SK-N-SH (cell line): ENCODE measurements at regions not wholly inside any gene's neighbourhood (a gene's known extent, or its start where the extent isn't known, plus 50 kb on each side); places are given as distances from the start of the nearest gene placed in this dataset.
"Not testable (repeated sequence)": the region's sequence is repeated elsewhere in the genome, so short reads cannot be mapped to it uniquely, and the experiment has no call there.

Source experiments
- CTCF ChIA-PET: fragments of 300-600, 350-600 bp; formaldehyde crosslinking; extraction: SDS; loops from one replicate; lab custom pipeline; 2021; lab: Yijun Ruan, JAX
- POLR2A ChIA-PET: fragments of 350-600 bp; sonication (Branson Sonifier 250); formaldehyde crosslinking; extraction: SDS; loops from one replicate; lab custom pipeline; 2020; ENCODE audit warnings: antibody characterized with exemption, inconsistent platforms; lab: Yijun Ruan, JAX
- DNase-seq: peaks from one replicate; pipeline ENCODE4 v3.0.0; 2012
- H2AFZ ChIP-seq: fragments of 200-600 bp; sonication (generic); 2 replicates; pipeline ENCODE4 v1.8.1; 2016; ENCODE audit warnings: antibody characterized with exemption, mild to moderate bottlenecking, low read depth
- H3F3A ChIP-seq: fragments of 200-600 bp; sonication (generic); replicated peaks from 2 replicates; pipeline ENCODE3; 2016; ENCODE audit warnings: antibody characterized with exemption, mild to moderate bottlenecking; ENCODE audit not compliant: insufficient read depth
- H3K27ac ChIP-seq, 2 experiments: fragments of 200-500 bp in 1 of 2; fragments of 200-600 bp in 1 of 2; sonication (Bioruptor generic) in 1 of 2; sonication (generic), shearing (Covaris generic) in 1 of 2; 2 replicates each; pipeline versions ENCODE4 v1.5.1 to v1.6.1; 2014 to 2016; ENCODE audit warnings: low read depth in 2 of 2, inconsistent platforms in 1 of 2, low read length in 1 of 2, mild to moderate bottlenecking in 1 of 2, mixed read lengths in 1 of 2
- H3K27me3 ChIP-seq: fragments of 200-600 bp; sonication (generic), shearing (Covaris generic); 2 replicates; pipeline ENCODE4 v1.6.1; 2016; ENCODE audit warnings: mixed run types; ENCODE audit not compliant: insufficient read depth
- H3K36me3 ChIP-seq, 2 experiments: fragments of 200-500 bp in 1 of 2; fragments of 200-600 bp in 1 of 2; sonication (Bioruptor generic) in 1 of 2; sonication (generic) in 1 of 2; replicated peaks in 1 of 2; 2 replicates each; pipeline versions ENCODE3 to v1.5.1; 2014 to 2016; ENCODE audit warnings: low read length in 1 of 2, mild to moderate bottlenecking in 1 of 2; ENCODE audit not compliant: insufficient read depth in 2 of 2, control insufficient read depth in 1 of 2
- H3K4me1 ChIP-seq, 2 experiments: fragments of 200-500 bp in 1 of 2; fragments of 200-600 bp in 1 of 2; sonication (Bioruptor generic) in 1 of 2; sonication (generic), shearing (Covaris generic) in 1 of 2; 2 replicates each; pipeline versions ENCODE4 v1.5.1 to v1.6.1; 2014 to 2016; ENCODE audit warnings: low read depth in 1 of 2, low read length in 1 of 2, mixed run types in 1 of 2; ENCODE audit not compliant: insufficient read depth in 2 of 2, control insufficient read depth in 1 of 2
- H3K4me2 ChIP-seq: fragments of 200-600 bp; sonication (generic), shearing (Covaris generic); 2 replicates; pipeline ENCODE4 v1.6.1; 2017; ENCODE audit warnings: mixed run types
- H3K4me3 ChIP-seq, 2 experiments: fragments of 200-500 bp in 1 of 2; fragments of 200-600 bp in 1 of 2; sonication (Bioruptor generic) in 1 of 2; sonication (generic), shearing (Covaris generic) in 1 of 2; 2 replicates each; pipeline versions ENCODE4 v1.5.1 to v1.8.1; 2014 to 2016; ENCODE audit warnings: low read depth in 2 of 2, inconsistent platforms in 1 of 2, low read length in 1 of 2, mild to moderate bottlenecking in 1 of 2, mixed read lengths in 1 of 2, moderate library complexity in 1 of 2
- H3K79me2 ChIP-seq: fragments of 200-600 bp; sonication (generic); 2 replicates; pipeline ENCODE4 v1.8.1; 2017; ENCODE audit warnings: mild to moderate bottlenecking; ENCODE audit not compliant: insufficient read depth
- H3K9ac ChIP-seq: fragments of 200-600 bp; sonication (generic); 2 replicates; pipeline ENCODE4 v1.6.1; 2017; ENCODE audit warnings: mixed run types
- H3K9me2 ChIP-seq: fragments of 200-600 bp; sonication (generic); 2 replicates; pipeline ENCODE4 v1.6.1; 2017; ENCODE audit warnings: mixed run types
- H3K9me3 ChIP-seq: fragments of 200-600 bp; sonication (generic); 2 replicates; pipeline ENCODE4 v1.6.1; 2017; ENCODE audit warnings: mixed run types, mild to moderate bottlenecking, moderate library complexity
- H4K20me1 ChIP-seq: fragments of 200-600 bp; sonication (generic); 2 replicates; pipeline ENCODE4 v1.6.1; 2017; ENCODE audit warnings: mild to moderate bottlenecking, mixed run types; ENCODE audit not compliant: insufficient read depth
- CTCF ChIP-seq: fragments of 200-600 bp; sonication (generic); IDR thresholded peaks from 2 replicates; pipeline ENCODE4 v1.6.1; 2017; ENCODE audit warnings: antibody characterized with exemption, mild to moderate bottlenecking, moderate library complexity
- ELF1 ChIP-seq: IDR thresholded peaks from 2 replicates; pipeline ENCODE4 v1.4.0; 2012
- EZH2phosphoT487 ChIP-seq: fragments of 200-600 bp; sonication (generic); IDR thresholded peaks from 2 replicates; pipeline ENCODE4 v1.6.1; 2017; ENCODE audit warnings: low read depth, mixed run types, mild to moderate bottlenecking, antibody characterized with exemption, moderate library complexity, borderline replicate concordance
- FOSL2 ChIP-seq: IDR thresholded peaks from 2 replicates; pipeline ENCODE4 v1.4.0; 2012; ENCODE audit warnings: low read depth, mild to moderate bottlenecking, moderate library complexity, borderline replicate concordance
- GABPA ChIP-seq: IDR thresholded peaks from 2 replicates; pipeline ENCODE4 v1.4.0; 2012; ENCODE audit warnings: low read depth, mild to moderate bottlenecking
- JUND ChIP-seq: IDR thresholded peaks from 2 replicates; pipeline ENCODE4 v1.4.0; 2012
- MEF2A ChIP-seq: IDR thresholded peaks from 2 replicates; pipeline ENCODE4 v1.4.0; 2012; ENCODE audit warnings: low read depth, borderline replicate concordance
- NFIC ChIP-seq: IDR thresholded peaks from 2 replicates; pipeline ENCODE4 v1.4.0; 2012; ENCODE audit warnings: borderline replicate concordance
- NRF1 ChIP-seq: IDR thresholded peaks from 2 replicates; pipeline ENCODE4 v1.6.1; 2012; ENCODE audit warnings: low read depth, mild to moderate bottlenecking, low read length
- RAD21 ChIP-seq: IDR thresholded peaks from 2 replicates; pipeline ENCODE4 v1.6.1; 2012; ENCODE audit warnings: mild to moderate bottlenecking, low read length
- RCOR1 ChIP-seq: fragments of 150-350 bp; IDR thresholded peaks from 2 replicates; pipeline ENCODE4 v1.6.1; 2017; ENCODE audit warnings: antibody characterized with exemption, low read length
- RFX5 ChIP-seq: IDR thresholded peaks from 2 replicates; pipeline ENCODE4 v1.6.1; 2012; ENCODE audit warnings: mild to moderate bottlenecking, improper control_type of control experiment, low read length
- RXRA ChIP-seq: IDR thresholded peaks from 2 replicates; pipeline ENCODE4 v1.4.0; 2012; ENCODE audit warnings: low read depth, mild to moderate bottlenecking, borderline replicate concordance
- SMC3 ChIP-seq: IDR thresholded peaks from 2 replicates; pipeline ENCODE4 v1.6.1; 2012; ENCODE audit warnings: low read depth, low read length, improper control_type of control experiment
- WGBS: methylation state at CpG from one replicate; pipeline ENCODE4 v1.1.6; 2017; ENCODE audit warnings: low lambda C conversion rate; 5-methylcytosine and 5-hydroxymethylcytosine counted together
- TF ChIP-seq, protein P1 (sequence below): IDR thresholded peaks from 2 replicates; pipeline ENCODE4 v1.4.0; 2012; ENCODE audit warnings: low read depth, borderline replicate concordance
- TF ChIP-seq, protein P2 (sequence below): IDR thresholded peaks from 2 replicates; pipeline ENCODE4 v1.6.1; 2012; ENCODE audit warnings: mild to moderate bottlenecking, low read depth, low read length, moderate library complexity

- H3K4me3 ChIP-seq = no peak overlapping the region
- peaks cover 2 to 26% of the 10 kb centered on the region in 2 experiments for H3K4me1 ChIP-seq
- 55% methylated on average over 3 of the region's 3 CpGs for WGBS
- H4K20me1 ChIP-seq = no peaks in the 10 kb centered on the region
- no peak overlapping the region for H3K27ac ChIP-seq
- H3K27me3 ChIP-seq = no peaks in the 10 kb centered on the region
- H3K36me3 ChIP-seq = no peaks in the 10 kb centered on the region
- H3K9ac ChIP-seq = no peak overlapping the region
- CTCF ChIA-PET = no interaction called here
- H3K4me2 ChIP-seq = no peak overlapping the region
- H3F3A ChIP-seq = peaks cover 31% of the 10 kb centered on the region
- TF ChIP-seq ELF1 (no peak), NFIC (peak; percentile 18; the same call in 1 of the 2 replicates)
- no peak overlapping the region for H2AFZ ChIP-seq
- POLR2A ChIA-PET = no interaction called here
- no peaks in the 10 kb centered on the region for H3K9me3 ChIP-seq
- no peak for DNase-seq
- no peaks in the 10 kb centered on the region for H3K79me2 ChIP-seq
- no peaks in the 10 kb centered on the region for H3K9me2 ChIP-seq
Observed at GRCh38 chr2:224217962-224218347, 178.9 kb upstream of the SERPINE2 start.

GRCh38 chr2:224217233-224217961, 178.3 kb upstream of the SERPINE2 start:
- Histone ChIP-seq H3K4me3 (no peak overlapping the region), H3K79me2 (no peaks in the 10 kb centered on the region), H3K9ac (no peak overlapping the region), H2AFZ (no peak overlapping the region), H3F3A (peaks cover 31% of the 10 kb centered on the region), H3K27me3 (no peaks in the 10 kb centered on the region), H3K9me3 (no peaks in the 10 kb centered on the region), H3K27ac (no peak overlapping the region), H3K9me2 (no peaks in the 10 kb centered on the region), H3K36me3 (no peaks in the 10 kb centered on the region), H3K4me1 (peaks cover under 1 to 21% of the 10 kb centered on the region in 2 experiments; a peak in 3 of 4 replicates), H3K4me2 (no peak overlapping the region), H4K20me1 (no peaks in the 10 kb centered on the region)
- no peak for DNase-seq
- TF ChIP-seq ELF1 = no peak
- TF ChIP-seq, protein P1, sequence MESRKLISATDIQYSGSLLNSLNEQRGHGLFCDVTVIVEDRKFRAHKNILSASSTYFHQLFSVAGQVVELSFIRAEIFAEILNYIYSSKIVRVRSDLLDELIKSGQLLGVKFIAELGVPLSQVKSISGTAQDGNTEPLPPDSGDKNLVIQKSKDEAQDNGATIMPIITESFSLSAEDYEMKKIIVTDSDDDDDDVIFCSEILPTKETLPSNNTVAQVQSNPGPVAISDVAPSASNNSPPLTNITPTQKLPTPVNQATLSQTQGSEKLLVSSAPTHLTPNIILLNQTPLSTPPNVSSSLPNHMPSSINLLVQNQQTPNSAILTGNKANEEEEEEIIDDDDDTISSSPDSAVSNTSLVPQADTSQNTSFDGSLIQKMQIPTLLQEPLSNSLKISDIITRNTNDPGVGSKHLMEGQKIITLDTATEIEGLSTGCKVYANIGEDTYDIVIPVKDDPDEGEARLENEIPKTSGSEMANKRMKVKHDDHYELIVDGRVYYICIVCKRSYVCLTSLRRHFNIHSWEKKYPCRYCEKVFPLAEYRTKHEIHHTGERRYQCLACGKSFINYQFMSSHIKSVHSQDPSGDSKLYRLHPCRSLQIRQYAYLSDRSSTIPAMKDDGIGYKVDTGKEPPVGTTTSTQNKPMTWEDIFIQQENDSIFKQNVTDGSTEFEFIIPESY = no peak
- TF ChIP-seq JUND = no peak
- TF ChIP-seq SMC3 = no peak
- no peak for TF ChIP-seq EZH2phosphoT487
- no peak for TF ChIP-seq RXRA
- TF ChIP-seq NRF1 = no peak
- TF ChIP-seq, protein P2, sequence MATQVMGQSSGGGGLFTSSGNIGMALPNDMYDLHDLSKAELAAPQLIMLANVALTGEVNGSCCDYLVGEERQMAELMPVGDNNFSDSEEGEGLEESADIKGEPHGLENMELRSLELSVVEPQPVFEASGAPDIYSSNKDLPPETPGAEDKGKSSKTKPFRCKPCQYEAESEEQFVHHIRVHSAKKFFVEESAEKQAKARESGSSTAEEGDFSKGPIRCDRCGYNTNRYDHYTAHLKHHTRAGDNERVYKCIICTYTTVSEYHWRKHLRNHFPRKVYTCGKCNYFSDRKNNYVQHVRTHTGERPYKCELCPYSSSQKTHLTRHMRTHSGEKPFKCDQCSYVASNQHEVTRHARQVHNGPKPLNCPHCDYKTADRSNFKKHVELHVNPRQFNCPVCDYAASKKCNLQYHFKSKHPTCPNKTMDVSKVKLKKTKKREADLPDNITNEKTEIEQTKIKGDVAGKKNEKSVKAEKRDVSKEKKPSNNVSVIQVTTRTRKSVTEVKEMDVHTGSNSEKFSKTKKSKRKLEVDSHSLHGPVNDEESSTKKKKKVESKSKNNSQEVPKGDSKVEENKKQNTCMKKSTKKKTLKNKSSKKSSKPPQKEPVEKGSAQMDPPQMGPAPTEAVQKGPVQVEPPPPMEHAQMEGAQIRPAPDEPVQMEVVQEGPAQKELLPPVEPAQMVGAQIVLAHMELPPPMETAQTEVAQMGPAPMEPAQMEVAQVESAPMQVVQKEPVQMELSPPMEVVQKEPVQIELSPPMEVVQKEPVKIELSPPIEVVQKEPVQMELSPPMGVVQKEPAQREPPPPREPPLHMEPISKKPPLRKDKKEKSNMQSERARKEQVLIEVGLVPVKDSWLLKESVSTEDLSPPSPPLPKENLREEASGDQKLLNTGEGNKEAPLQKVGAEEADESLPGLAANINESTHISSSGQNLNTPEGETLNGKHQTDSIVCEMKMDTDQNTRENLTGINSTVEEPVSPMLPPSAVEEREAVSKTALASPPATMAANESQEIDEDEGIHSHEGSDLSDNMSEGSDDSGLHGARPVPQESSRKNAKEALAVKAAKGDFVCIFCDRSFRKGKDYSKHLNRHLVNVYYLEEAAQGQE = no peak
- no peak for TF ChIP-seq RCOR1
- TF ChIP-seq CTCF = no peak
- no peak for TF ChIP-seq RFX5
- TF ChIP-seq FOSL2 = no peak
- no peak for TF ChIP-seq MEF2A
- no peak for TF ChIP-seq RAD21
- no peak for TF ChIP-seq GABPA
- CTCF ChIA-PET = no interaction called here
- WGBS = 78% methylated on average over 6 of the region's 6 CpGs
- POLR2A ChIA-PET = no interaction called here

GRCh38 chr2:224215611-224216010, 176.5 kb upstream of the SERPINE2 start:
- Histone ChIP-seq H3F3A (peaks cover 13% of the 10 kb centered on the region), H3K4me1 (peaks cover 12 to 13% of the 10 kb centered on the region in 2 experiments)
- H3K27ac ChIP-seq, H3K27me3 ChIP-seq, H2AFZ ChIP-seq, POLR2A ChIA-PET, DNase-seq, H3K9me3 ChIP-seq, H4K20me1 ChIP-seq, H3K79me2 ChIP-seq, H3K4me3 ChIP-seq, H3K9me2 ChIP-seq, H3K9ac ChIP-seq, H3K36me3 ChIP-seq, H3K4me2 ChIP-seq: not testable (repeated sequence)
- CTCF ChIA-PET = interaction anchor here (0.9 kb wide), 1 partner anchor 222 kb away, joined by 3 read pairs; no protein-coding TSS in a partner anchor
- WGBS = 94% methylated on average over 3 of the region's 3 CpGs
